ENCODE measurements at regions not wholly inside any gene's neighbourhood (a gene's known extent, or its start where the extent isn't known, plus 50 kb on each side); places are given as distances from the start of the nearest gene placed in this dataset.
"Not testable (repeated sequence)": the region's sequence is repeated elsewhere in the genome, so short reads cannot be mapped to it uniquely, and the experiment has no call there.

- H3K27ac ChIP-seq (ENCODE audit: low read depth, low read length); H3K9me3 ChIP-seq (ENCODE audit: low read length); H3K36me3 ChIP-seq (ENCODE audit: insufficient read depth, low read length); H3K27me3 ChIP-seq (ENCODE audit: control insufficient read depth in 1 of 2, insufficient read depth in 2 of 2, low read length in 2 of 2); H3K4me3 ChIP-seq (ENCODE audit: low read depth in 1 of 2, low read length in 2 of 2); H3K4me1 ChIP-seq (ENCODE audit: insufficient read depth, low read length); H3K9ac ChIP-seq (ENCODE audit: low read length): not testable (repeated sequence)
Measured at GRCh38 chr15:69774711-69775110, 322.1 kb downstream of the RPLP1 start.

- Histone ChIP-seq H3K27ac (ENCODE audit: low read depth, low read length) (no peak overlapping the region), H3K4me3 (ENCODE audit: low read depth in 1 of 2, low read length in 2 of 2) (no peak overlapping the region), H3K9ac (ENCODE audit: low read length) (no peak overlapping the region), H3K9me3 (ENCODE audit: low read length) (no peaks in the 10 kb centered on the region), H3K36me3 (ENCODE audit: insufficient read depth, low read length) (no peaks in the 10 kb centered on the region), H3K27me3 (ENCODE audit: control insufficient read depth in 1 of 2, insufficient read depth in 2 of 2, low read length in 2 of 2) (no peaks in the 10 kb centered on the region), H3K4me1 (ENCODE audit: insufficient read depth, low read length) (no peaks in the 10 kb centered on the region)
Measured at GRCh38 chr15:69777356-69777755, 320.4 kb downstream of the TLE3 start.

GRCh38 chr15:69780374-69780773, 317.3 kb downstream of the TLE3 start:
- no peak overlapping the region for H3K27ac ChIP-seq (ENCODE audit: low read depth, low read length)
- no peak overlapping the region for H3K4me3 ChIP-seq (ENCODE audit: low read depth in 1 of 2, low read length in 2 of 2)
- H3K9ac ChIP-seq (ENCODE audit: low read length): no peak overlapping the region
- H3K27me3 ChIP-seq (ENCODE audit: control insufficient read depth in 1 of 2, insufficient read depth in 2 of 2, low read length in 2 of 2): no peaks in the 10 kb centered on the region
- no peaks in the 10 kb centered on the region for H3K4me1 ChIP-seq (ENCODE audit: insufficient read depth, low read length)
- no peaks in the 10 kb centered on the region for H3K9me3 ChIP-seq (ENCODE audit: low read length)
- no peaks in the 10 kb centered on the region for H3K36me3 ChIP-seq (ENCODE audit: insufficient read depth, low read length)

GRCh38 chr15:69780981-69781380, 316.7 kb downstream of the TLE3 start:
- H3K27ac ChIP-seq (ENCODE audit: low read depth, low read length): no peak overlapping the region
- no peak overlapping the region for H3K4me3 ChIP-seq (ENCODE audit: low read depth in 1 of 2, low read length in 2 of 2)

GRCh38 chr15:69781411-69782125, 316.1 kb downstream of the TLE3 start:
- Histone ChIP-seq H3K36me3 (ENCODE audit: insufficient read depth, low read length) (no peaks in the 10 kb centered on the region), H3K27me3 (ENCODE audit: control insufficient read depth in 1 of 2, insufficient read depth in 2 of 2, low read length in 2 of 2) (no peaks in the 10 kb centered on the region), H3K9me3 (ENCODE audit: low read length) (no peaks in the 10 kb centered on the region), H3K9ac (ENCODE audit: low read length) (no peak overlapping the region), H3K4me3 (ENCODE audit: low read depth in 1 of 2, low read length in 2 of 2) (no peak overlapping the region), H3K4me1 (ENCODE audit: insufficient read depth, low read length) (no peaks in the 10 kb centered on the region), H3K27ac (ENCODE audit: low read depth, low read length) (no peak overlapping the region)

More at GRCh38 chr15:69780981-69781380, 316.7 kb downstream of the TLE3 start:
- no peaks in the 10 kb centered on the region for H3K9me3 ChIP-seq (ENCODE audit: low read length)
- H3K4me1 ChIP-seq (ENCODE audit: insufficient read depth, low read length): no peaks in the 10 kb centered on the region
- no peaks in the 10 kb centered on the region for H3K27me3 ChIP-seq (ENCODE audit: control insufficient read depth in 1 of 2, insufficient read depth in 2 of 2, low read length in 2 of 2)
- H3K9ac ChIP-seq (ENCODE audit: low read length): no peak overlapping the region
- H3K36me3 ChIP-seq (ENCODE audit: insufficient read depth, low read length): no peaks in the 10 kb centered on the region

- H3K27me3 ChIP-seq (ENCODE audit: control insufficient read depth in 1 of 2, insufficient read depth in 2 of 2, low read length in 2 of 2): no peaks in the 10 kb centered on the region
- H3K9me3 ChIP-seq (ENCODE audit: low read length): no peaks in the 10 kb centered on the region
- no peak overlapping the region for H3K4me3 ChIP-seq (ENCODE audit: low read depth in 1 of 2, low read length in 2 of 2)
Measured at GRCh38 chr15:69782139-69782658, 315.5 kb downstream of the TLE3 start.

GRCh38 chr15:69782809-69783208, 314.9 kb downstream of the TLE3 start:
- Histone ChIP-seq H3K9ac (ENCODE audit: low read length) (no peak overlapping the region), H3K9me3 (ENCODE audit: low read length) (no peaks in the 10 kb centered on the region), H3K4me3 (ENCODE audit: low read depth in 1 of 2, low read length in 2 of 2) (no peak overlapping the region), H3K4me1 (ENCODE audit: insufficient read depth, low read length) (no peaks in the 10 kb centered on the region), H3K27ac (ENCODE audit: low read depth, low read length) (no peak overlapping the region), H3K36me3 (ENCODE audit: insufficient read depth, low read length) (no peaks in the 10 kb centered on the region), H3K27me3 (ENCODE audit: control insufficient read depth in 1 of 2, insufficient read depth in 2 of 2, low read length in 2 of 2) (no peaks in the 10 kb centered on the region)

More at GRCh38 chr15:69782139-69782658, 315.5 kb downstream of the TLE3 start:
- H3K27ac ChIP-seq (ENCODE audit: low read depth, low read length): no peak overlapping the region
- H3K36me3 ChIP-seq (ENCODE audit: insufficient read depth, low read length): no peaks in the 10 kb centered on the region
- H3K4me1 ChIP-seq (ENCODE audit: insufficient read depth, low read length): no peaks in the 10 kb centered on the region
- H3K9ac ChIP-seq (ENCODE audit: low read length): no peak overlapping the region

GRCh38 chr15:69783211-69783610, 314.5 kb downstream of the TLE3 start:
- no peak overlapping the region for H3K27ac ChIP-seq (ENCODE audit: low read depth, low read length)
- H3K4me1 ChIP-seq (ENCODE audit: insufficient read depth, low read length): no peaks in the 10 kb centered on the region
- H3K36me3 ChIP-seq (ENCODE audit: insufficient read depth, low read length): no peaks in the 10 kb centered on the region
- no peaks in the 10 kb centered on the region for H3K27me3 ChIP-seq (ENCODE audit: control insufficient read depth in 1 of 2, insufficient read depth in 2 of 2, low read length in 2 of 2)
- H3K9me3 ChIP-seq (ENCODE audit: low read length): no peaks in the 10 kb centered on the region
- H3K9ac ChIP-seq (ENCODE audit: low read length): no peak overlapping the region
- H3K4me3 ChIP-seq (ENCODE audit: low read depth in 1 of 2, low read length in 2 of 2): no peak overlapping the region

GRCh38 chr15:69784798-69785566, 312.7 kb downstream of the TLE3 start:
- Histone ChIP-seq H3K27ac (ENCODE audit: low read depth, low read length) (no peak overlapping the region), H3K4me1 (ENCODE audit: insufficient read depth, low read length) (no peaks in the 10 kb centered on the region), H3K9ac (ENCODE audit: low read length) (no peak overlapping the region), H3K9me3 (ENCODE audit: low read length) (no peaks in the 10 kb centered on the region), H3K36me3 (ENCODE audit: insufficient read depth, low read length) (no peaks in the 10 kb centered on the region), H3K4me3 (ENCODE audit: low read depth in 1 of 2, low read length in 2 of 2) (no peak overlapping the region), H3K27me3 (ENCODE audit: control insufficient read depth in 1 of 2, insufficient read depth in 2 of 2, low read length in 2 of 2) (no peaks in the 10 kb centered on the region)

GRCh38 chr15:69786136-69786701, 311.5 kb downstream of the TLE3 start:
- H3K27ac ChIP-seq (ENCODE audit: low read depth, low read length): no peak overlapping the region
- H3K27me3 ChIP-seq (ENCODE audit: control insufficient read depth in 1 of 2, insufficient read depth in 2 of 2, low read length in 2 of 2): no peaks in the 10 kb centered on the region
- peaks cover 2% of the 10 kb centered on the region for H3K9me3 ChIP-seq (ENCODE audit: low read length)
- H3K4me1 ChIP-seq (ENCODE audit: insufficient read depth, low read length): no peaks in the 10 kb centered on the region
- no peak overlapping the region for H3K4me3 ChIP-seq (ENCODE audit: low read depth in 1 of 2, low read length in 2 of 2)
- no peaks in the 10 kb centered on the region for H3K36me3 ChIP-seq (ENCODE audit: insufficient read depth, low read length)
- H3K9ac ChIP-seq (ENCODE audit: low read length): no peak overlapping the region

- H3K9ac ChIP-seq (ENCODE audit: low read length): no peak overlapping the region
- no peak overlapping the region for H3K27ac ChIP-seq (ENCODE audit: low read depth, low read length)
- no peak overlapping the region for H3K4me3 ChIP-seq (ENCODE audit: low read depth in 1 of 2, low read length in 2 of 2)
- H3K36me3 ChIP-seq (ENCODE audit: insufficient read depth, low read length): no peaks in the 10 kb centered on the region
- H3K4me1 ChIP-seq (ENCODE audit: insufficient read depth, low read length): no peaks in the 10 kb centered on the region
- H3K27me3 ChIP-seq (ENCODE audit: control insufficient read depth in 1 of 2, insufficient read depth in 2 of 2, low read length in 2 of 2): no peaks in the 10 kb centered on the region
- peaks cover 4% of the 10 kb centered on the region for H3K9me3 ChIP-seq (ENCODE audit: low read length)
Measured at GRCh38 chr15:69787791-69788190, 309.9 kb downstream of the TLE3 start.

Measured in muscle layer of colon (tissue), 2 donors.